NT2/D1 (cell line): ENCODE measurements at regions not wholly inside any gene's neighbourhood (a gene's known extent, or its start where the extent isn't known, plus 50 kb on each side); places are given as distances from the start of the nearest gene placed in this dataset.

Experiments used
- DNase-seq: peaks from one replicate; pipeline ENCODE4 v3.0.0-alpha.2; 2011; ENCODE audit warnings: low read depth, low spot score
- H3K27me3 ChIP-seq: 2 replicates; pipeline ENCODE4 v1.6.0; 2011; ENCODE audit warnings: mild to moderate bottlenecking; ENCODE audit not compliant: insufficient read length, insufficient read depth
- H3K36me3 ChIP-seq: 2 replicates; pipeline ENCODE4 v1.6.1; 2011; ENCODE audit warnings: mild to moderate bottlenecking, low read length, mixed read lengths; ENCODE audit not compliant: insufficient read depth, insufficient read length
- H3K4me1 ChIP-seq: 2 replicates; pipeline ENCODE4 v1.5.1; 2011; ENCODE audit not compliant: insufficient read depth, insufficient read length
- H3K4me3 ChIP-seq: 2 replicates; pipeline ENCODE4 v1.5.1; 2011; ENCODE audit warnings: low read depth; ENCODE audit not compliant: insufficient read length
- H3K9ac ChIP-seq: 2 replicates; pipeline ENCODE4 v1.6.0; 2011; ENCODE audit warnings: low read depth; ENCODE audit not compliant: insufficient read length
- H3K9me3 ChIP-seq: 2 replicates; pipeline ENCODE4 v1.5.1; 2011; ENCODE audit warnings: mild to moderate bottlenecking, low read length; ENCODE audit not compliant: insufficient read depth
- SUZ12 ChIP-seq: IDR thresholded peaks from 2 replicates; pipeline ENCODE4 v1.6.1; 2011; ENCODE audit not compliant: insufficient read length, insufficient read depth; ENCODE audit errors: extremely low read depth
- YY1 ChIP-seq: IDR thresholded peaks from 2 replicates; pipeline ENCODE4 v1.6.1; 2011; ENCODE audit not compliant: insufficient read length, insufficient read depth
- ZNF274 ChIP-seq: IDR thresholded peaks from 2 replicates; pipeline ENCODE4 v1.6.1; 2011; ENCODE audit warnings: mild to moderate bottlenecking, low read depth, low read length

DNA sequence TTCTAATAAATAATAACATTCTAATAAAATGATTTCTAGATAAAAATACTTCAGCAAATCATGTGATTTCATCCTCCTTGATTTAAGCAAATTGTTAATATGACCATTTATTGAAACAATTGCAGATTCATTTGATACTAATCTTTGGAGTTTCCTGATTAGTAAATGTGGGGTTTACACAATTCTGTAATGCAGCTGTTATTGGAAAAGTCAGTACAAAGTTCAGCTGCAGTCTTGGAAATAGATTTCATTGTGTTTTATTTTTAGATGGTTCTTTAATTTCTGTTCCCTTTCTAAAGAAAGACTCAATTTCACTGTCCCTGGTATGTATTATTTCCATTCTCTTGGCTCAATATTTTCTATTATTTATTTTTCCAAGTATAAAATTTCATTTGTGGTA lies 342.0 kb downstream of the TBC1D32 start:
- no peak for DNase-seq
- H3K4me1 ChIP-seq = no peaks in the 10 kb centered on the region
- H3K9ac ChIP-seq = no peak overlapping the region

DNA sequence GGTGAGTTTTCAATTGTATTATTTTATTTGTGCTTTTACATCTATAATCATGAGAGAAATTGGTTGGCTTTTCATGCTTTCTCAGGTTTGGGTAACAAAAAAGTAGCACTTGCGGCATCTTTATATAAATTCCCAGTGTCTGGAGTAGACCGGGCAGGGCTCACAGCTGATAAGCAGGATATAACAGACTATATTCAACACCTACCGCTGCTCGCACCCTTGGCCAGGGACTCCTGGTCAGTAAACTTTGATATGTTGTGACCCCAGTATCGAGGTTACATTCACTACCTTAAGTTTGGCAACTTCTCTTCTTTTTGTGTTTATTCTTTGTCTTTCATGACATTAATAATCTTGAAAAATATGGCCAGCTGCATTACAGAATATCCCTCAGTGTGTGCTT lies 343.4 kb downstream of the TBC1D32 start:
- H3K9me3 ChIP-seq = no peaks in the 10 kb centered on the region
- no peaks in the 10 kb centered on the region for H3K27me3 ChIP-seq
- DNase-seq = no peak
- H3K4me3 ChIP-seq = no peak overlapping the region
- no peak overlapping the region for H3K9ac ChIP-seq
- TF ChIP-seq ZNF274 (no peak), SUZ12 (no peak), YY1 (no peak)
- no peaks in the 10 kb centered on the region for H3K4me1 ChIP-seq
- no peaks in the 10 kb centered on the region for H3K36me3 ChIP-seq

More for the DNA sequence above, 342.0 kb downstream of the TBC1D32 start:
- H3K9me3 ChIP-seq = no peaks in the 10 kb centered on the region
- H3K4me3 ChIP-seq = no peak overlapping the region
- H3K27me3 ChIP-seq = no peaks in the 10 kb centered on the region
- H3K36me3 ChIP-seq = no peaks in the 10 kb centered on the region
- no peak for TF ChIP-seq SUZ12
- TF ChIP-seq YY1 = no peak
- TF ChIP-seq ZNF274 = no peak

DNA sequence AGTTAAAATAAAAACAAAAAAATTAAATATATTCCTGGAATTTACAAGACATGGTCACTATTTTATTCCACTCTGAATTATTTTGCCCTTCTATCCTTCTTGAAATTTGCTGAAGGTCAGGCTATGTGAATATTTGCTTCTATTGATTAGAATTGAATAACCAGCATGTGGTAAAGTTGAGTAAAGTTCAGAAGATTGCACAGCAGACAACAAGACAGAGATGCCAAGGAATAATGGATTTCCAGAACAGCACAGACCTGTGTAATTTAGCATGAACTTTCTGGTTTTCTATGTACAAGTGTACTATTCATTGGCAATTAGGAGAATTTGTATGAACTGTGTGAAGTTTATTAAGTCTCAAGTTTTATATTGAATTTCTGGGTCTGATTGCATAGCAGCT lies 352.4 kb downstream of the TBC1D32 start:
- DNase-seq = no peak
- no peak for TF ChIP-seq YY1
- no peak for TF ChIP-seq SUZ12
- TF ChIP-seq ZNF274 = no peak
- Histone ChIP-seq H3K36me3 (no peaks in the 10 kb centered on the region), H3K4me3 (no peak overlapping the region), H3K9me3 (no peaks in the 10 kb centered on the region), H3K4me1 (no peaks in the 10 kb centered on the region), H3K27me3 (no peaks in the 10 kb centered on the region), H3K9ac (no peak overlapping the region)

DNA sequence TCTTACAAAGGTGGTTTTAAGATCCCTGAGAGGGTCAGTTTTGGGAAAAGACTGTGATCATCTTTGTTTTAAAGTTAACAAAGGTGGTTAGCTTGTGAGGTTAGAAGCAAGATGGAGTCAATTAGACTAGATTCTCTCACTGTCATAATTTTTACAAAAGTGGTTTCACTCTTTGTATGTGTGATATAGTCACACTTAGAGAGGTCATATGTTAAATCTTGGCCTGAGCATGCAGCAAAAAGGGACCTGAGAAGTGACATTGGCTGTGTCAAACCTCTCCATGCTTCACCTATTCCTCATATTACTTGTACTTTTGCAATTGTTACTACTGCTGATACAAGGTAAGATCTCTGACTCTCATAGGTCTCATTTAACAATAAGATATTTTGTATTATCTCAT lies 368.0 kb downstream of the TBC1D32 start:
- no peaks in the 10 kb centered on the region for H3K4me1 ChIP-seq
- H3K36me3 ChIP-seq = no peaks in the 10 kb centered on the region
- no peak overlapping the region for H3K9ac ChIP-seq
- no peaks in the 10 kb centered on the region for H3K9me3 ChIP-seq
- DNase-seq = no peak
- TF ChIP-seq ZNF274 (no peak), YY1 (no peak), SUZ12 (no peak)
- H3K4me3 ChIP-seq = no peak overlapping the region
- H3K27me3 ChIP-seq = no peaks in the 10 kb centered on the region

DNA sequence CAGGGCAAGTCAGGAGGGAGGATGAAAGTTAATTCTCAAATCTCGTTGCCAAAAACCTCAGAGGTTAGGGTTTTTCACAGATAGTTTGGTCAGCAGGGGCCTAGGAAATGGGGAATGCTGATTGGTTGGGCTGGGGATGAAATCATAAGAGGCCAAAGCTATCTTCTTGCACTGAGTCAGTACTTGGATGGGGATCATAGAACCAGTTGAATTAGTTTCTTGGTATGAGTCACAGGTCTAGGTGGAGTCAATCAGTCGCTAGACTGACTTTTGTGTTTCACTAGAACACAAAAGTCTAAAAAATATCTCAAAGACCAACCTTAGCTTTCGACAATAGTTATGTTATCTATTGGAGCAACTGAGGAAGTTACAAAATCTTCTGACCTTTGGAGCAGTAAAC lies 368.5 kb downstream of the TBC1D32 start:
- Histone ChIP-seq H3K9me3 (no peaks in the 10 kb centered on the region), H3K4me3 (no peak overlapping the region), H3K27me3 (no peaks in the 10 kb centered on the region), H3K9ac (no peak overlapping the region), H3K4me1 (no peaks in the 10 kb centered on the region), H3K36me3 (no peaks in the 10 kb centered on the region)
- TF ChIP-seq ZNF274 = no peak
- no peak for TF ChIP-seq YY1
- TF ChIP-seq SUZ12 = no peak
- DNase-seq = no peak

DNA sequence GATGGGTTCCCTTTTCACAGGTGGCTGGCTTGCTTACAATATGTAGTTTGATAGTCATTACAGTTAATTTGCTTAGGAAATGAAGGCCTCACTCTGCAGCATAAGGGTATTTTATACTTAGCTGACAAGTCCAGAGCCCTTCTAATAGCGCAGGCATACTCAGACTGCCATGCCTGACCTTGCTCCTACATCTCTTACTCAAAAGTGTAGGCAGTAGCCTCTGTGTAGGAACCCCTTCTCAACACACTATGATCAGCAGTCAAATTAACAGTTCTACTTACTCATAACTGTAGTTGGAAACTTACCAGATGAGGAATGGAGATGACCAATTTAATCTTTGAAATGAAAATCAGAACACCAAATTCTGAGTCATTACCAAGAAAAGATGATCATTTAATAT lies 373.5 kb downstream of the TBC1D32 start:
- H3K4me3 ChIP-seq = no peak overlapping the region
- DNase-seq = no peak
- no peaks in the 10 kb centered on the region for H3K4me1 ChIP-seq
- H3K9ac ChIP-seq = no peak overlapping the region
- TF ChIP-seq ZNF274 (no peak), YY1 (no peak), SUZ12 (no peak)
- no peaks in the 10 kb centered on the region for H3K36me3 ChIP-seq
- H3K9me3 ChIP-seq = no peaks in the 10 kb centered on the region
- no peaks in the 10 kb centered on the region for H3K27me3 ChIP-seq

DNA sequence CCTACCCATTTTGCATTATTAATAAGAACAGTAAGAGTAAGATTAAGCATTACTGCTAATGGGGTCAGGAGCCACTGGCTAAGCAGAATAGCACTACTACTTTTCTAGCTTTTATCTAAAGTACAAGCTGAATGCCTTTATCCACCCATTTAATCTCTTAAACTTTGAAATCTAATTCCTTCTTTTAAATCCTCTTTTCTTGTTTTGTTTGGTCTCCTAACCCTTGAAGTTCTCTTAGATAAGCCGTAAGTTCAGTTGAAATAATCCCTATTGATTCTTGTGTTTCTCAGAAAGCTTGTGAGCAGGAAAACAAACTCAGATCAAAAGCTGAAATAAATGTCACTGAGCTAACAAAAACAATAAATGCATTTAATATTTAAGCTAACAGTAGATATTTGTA lies 380.2 kb downstream of the TBC1D32 start:
- Histone ChIP-seq H3K4me3 (no peak overlapping the region), H3K36me3 (no peaks in the 10 kb centered on the region), H3K27me3 (no peaks in the 10 kb centered on the region), H3K9me3 (no peaks in the 10 kb centered on the region), H3K4me1 (no peaks in the 10 kb centered on the region), H3K9ac (no peak overlapping the region)
- no peak for TF ChIP-seq ZNF274
- TF ChIP-seq SUZ12 = no peak
- TF ChIP-seq YY1 = no peak
- DNase-seq = no peak

DNA sequence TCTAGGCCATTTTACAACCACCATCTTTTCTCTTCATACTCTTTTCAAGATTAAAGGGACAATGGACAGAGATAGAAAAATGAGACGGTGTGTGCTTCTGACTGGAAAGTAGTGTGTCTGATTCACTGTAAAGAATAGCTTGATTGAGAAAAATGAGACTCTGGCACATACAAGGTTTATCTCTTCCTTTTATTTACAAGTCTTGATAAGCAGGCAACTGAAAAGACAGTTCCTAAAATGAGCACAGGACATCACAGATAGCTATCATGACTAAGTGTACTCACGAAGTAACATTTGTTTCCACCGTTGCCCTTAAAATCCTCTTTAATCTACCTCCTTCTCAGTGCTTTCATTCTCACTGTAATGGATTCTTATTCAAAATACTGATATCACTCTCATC lies 383.0 kb downstream of the TBC1D32 start:
- Histone ChIP-seq H3K4me3 (no peak overlapping the region), H3K9ac (no peak overlapping the region), H3K36me3 (no peaks in the 10 kb centered on the region), H3K4me1 (no peaks in the 10 kb centered on the region), H3K27me3 (no peaks in the 10 kb centered on the region), H3K9me3 (no peaks in the 10 kb centered on the region)
- no peak for TF ChIP-seq ZNF274
- no peak for TF ChIP-seq YY1
- TF ChIP-seq SUZ12 = no peak
- DNase-seq = no peak
